Liver (tissue), 8 donors: ENCODE measurements at regions not wholly inside any gene's neighbourhood (a gene's known extent, or its start where the extent isn't known, plus 50 kb on each side); places are given as distances from the start of the nearest gene placed in this dataset.

Source experiments
- DNase-seq: peaks from one replicate; pipeline ENCODE4 v3.0.0-alpha.2; 2017; ENCODE audit warnings: low spot score
- H3K27ac ChIP-seq, 2 donors: one replicate each; pipeline ENCODE4 v1.7.0; 2013; ENCODE audit warnings: inconsistent platforms in 2 of 2, low read length in 2 of 2, control low read depth in 1 of 2, low read depth in 1 of 2, mild to moderate bottlenecking in 1 of 2
- H3K27me3 ChIP-seq, 4 donors: one replicate each; pipeline versions ENCODE4 v1.6.1 to v1.7.0; 2013; ENCODE audit warnings: low read length in 3 of 4, inconsistent platforms in 1 of 4, mild to moderate bottlenecking in 1 of 4, moderate library complexity in 1 of 4; ENCODE audit not compliant: control insufficient read depth in 4 of 4, insufficient read depth in 4 of 4
- H3K36me3 ChIP-seq, 4 donors: one replicate each; pipeline versions ENCODE4 v1.6.1 to v1.7.0; 2013; ENCODE audit warnings: low read length in 3 of 4, mild to moderate bottlenecking in 3 of 4, low read depth in 1 of 4, moderate library complexity in 1 of 4; ENCODE audit not compliant: control insufficient read depth in 4 of 4, insufficient read depth in 3 of 4
- H3K4me1 ChIP-seq, 4 donors: one replicate each; pipeline versions ENCODE4 v1.6.1 to v1.7.0; 2013; ENCODE audit warnings: low read length in 3 of 4, mild to moderate bottlenecking in 3 of 4, moderate library complexity in 1 of 4; ENCODE audit not compliant: control insufficient read depth in 4 of 4, insufficient read depth in 4 of 4
- H3K4me3 ChIP-seq, 3 donors: one replicate each; pipeline versions ENCODE4 v1.6.1 to v1.7.0; 2013; ENCODE audit warnings: low read length in 3 of 3, control low read depth in 1 of 3, low read depth in 1 of 3, mild to moderate bottlenecking in 1 of 3
- H3K9ac ChIP-seq, 2 donors: one replicate each; pipeline ENCODE4 v1.7.0; 2013; ENCODE audit warnings: low read length in 2 of 2, mild to moderate bottlenecking in 2 of 2, moderate library complexity in 2 of 2, control low read depth in 1 of 2, low read depth in 1 of 2
- H3K9me3 ChIP-seq, 4 donors: one replicate each; pipeline versions ENCODE4 v1.6.1 to v1.7.0; 2013; ENCODE audit warnings: low read length in 3 of 4; ENCODE audit not compliant: control insufficient read depth in 4 of 4
- CTCF ChIP-seq: fragments of 150-350 bp; IDR thresholded peaks from 2 replicates; pipeline ENCODE4 v1.5.1; 2017; ENCODE audit warnings: improper control_type of control experiment, low read depth, low read length; ENCODE audit not compliant: missing input control
- EGR1 ChIP-seq, 2 donors: IDR thresholded peaks; 2 replicates each; pipeline ENCODE4 v1.6.1; 2016 to 2018; ENCODE audit warnings: antibody characterized with exemption in 2 of 2, low read depth in 2 of 2
- FOXA1 ChIP-seq: IDR thresholded peaks from 2 replicates; pipeline ENCODE4 v1.6.1; 2016; ENCODE audit warnings: antibody characterized with exemption
- GABPA ChIP-seq, 2 donors: IDR thresholded peaks in 1 of 2; conservative IDR thresholded peaks in 1 of 2; 2 replicates each; pipeline ENCODE4 v1.6.1; 2016; ENCODE audit warnings: antibody characterized with exemption in 2 of 2, mild to moderate bottlenecking in 1 of 2, moderate library complexity in 1 of 2
- HNF4A ChIP-seq, 2 donors: conservative IDR thresholded peaks; 2 replicates each; pipeline ENCODE4 v1.6.1; 2016; ENCODE audit warnings: antibody characterized with exemption in 2 of 2, mild to moderate bottlenecking in 2 of 2
- HNF4G ChIP-seq: IDR thresholded peaks from 2 replicates; pipeline ENCODE4 v1.6.1; 2016; ENCODE audit warnings: antibody characterized with exemption
- JUND ChIP-seq, 2 donors: IDR thresholded peaks; 2 replicates each; pipeline ENCODE4 v1.6.1; 2016; ENCODE audit warnings: antibody characterized with exemption in 2 of 2
- MAX ChIP-seq: IDR thresholded peaks from 2 replicates; pipeline ENCODE4 v1.6.1; 2016; ENCODE audit warnings: antibody characterized with exemption
- NR2F2 ChIP-seq: IDR thresholded peaks from 2 replicates; pipeline ENCODE4 v1.6.1; 2016; ENCODE audit warnings: antibody characterized with exemption
- RAD21 ChIP-seq, 2 donors: IDR thresholded peaks; 2 replicates each; pipeline ENCODE4 v1.6.1; 2016; ENCODE audit warnings: antibody characterized with exemption in 2 of 2, mild to moderate bottlenecking in 2 of 2
- RXRA ChIP-seq, 2 donors: IDR thresholded peaks; 2 replicates each; pipeline ENCODE4 v1.6.1; 2017 to 2018; ENCODE audit warnings: antibody characterized with exemption in 2 of 2, mild to moderate bottlenecking in 1 of 2
- TAF1 ChIP-seq: conservative IDR thresholded peaks from 2 replicates; pipeline ENCODE4 v1.6.1; 2016; ENCODE audit warnings: antibody characterized with exemption, mild to moderate bottlenecking
- YY1 ChIP-seq: IDR thresholded peaks from 2 replicates; pipeline ENCODE4 v1.6.1; 2016; ENCODE audit warnings: antibody characterized with exemption, mild to moderate bottlenecking
- WGBS: extraction: QIAGEN DNeasy Blood & Tissue Kit; methylation state at CpG from one replicate; pipeline ENCODE4 v1.1.7; 2013; 5-methylcytosine and 5-hydroxymethylcytosine counted together
- TF ChIP-seq, protein P1 (sequence below): IDR thresholded peaks from 2 replicates; pipeline ENCODE4 v1.6.1; 2016; ENCODE audit warnings: antibody characterized with exemption
- donor health status: healthy.
- donor health status: healthy.
- donor health status: healthy.
- donor health status: healthy.
- donor health status: healthy.

DNA sequence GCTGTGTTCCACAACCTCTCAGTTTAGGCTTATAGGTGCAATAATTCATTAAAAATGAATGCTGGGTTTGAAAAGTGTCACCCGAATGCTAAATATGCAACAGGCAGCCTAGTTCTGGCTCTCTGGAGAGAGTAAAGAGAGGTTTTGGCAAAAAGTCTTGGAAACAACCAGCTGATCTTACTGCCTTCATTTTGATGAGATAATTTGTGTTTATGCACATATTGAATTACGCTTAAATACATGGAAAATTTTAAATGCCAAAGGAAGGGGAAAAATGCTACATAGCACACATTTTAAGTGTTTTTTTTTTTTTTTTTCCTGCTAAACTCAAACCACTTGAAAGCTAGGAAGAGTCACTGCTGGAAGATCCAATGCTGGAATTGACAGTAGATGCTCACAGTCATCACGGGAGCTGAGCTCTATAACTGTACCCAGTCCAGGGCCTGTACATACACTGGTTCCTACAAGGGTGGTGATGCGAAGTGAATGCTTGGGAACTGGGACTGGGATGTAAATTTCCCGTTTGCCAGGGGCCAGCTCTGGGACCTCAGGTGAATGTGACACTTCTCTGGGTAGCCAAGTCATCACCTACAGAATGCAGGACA, 151.5 kb downstream of the PFKFB3 start (continued):
- TF ChIP-seq GABPA (IDR thresholded peaks at IDR 0.05 in 1 of 2, conservative IDR thresholded peaks at IDR 0.05 in 1 of 2) (no peak), CTCF (no peak)

- WGBS: 88% methylated on average over 1 of the region's 1 CpG
- no peaks in the 10 kb centered on the region for H3K36me3 ChIP-seq
- peaks cover 0 to 3% (median 0%) of the 10 kb centered on the region in 4 donors for H3K9me3 ChIP-seq
Measured at GRCh38 chr10:6356280-6356793, 153.6 kb downstream of the PFKFB3 start.

More at GRCh38 chr10:6356280-6356793, 153.6 kb downstream of the PFKFB3 start:
- no peak overlapping the region for H3K4me3 ChIP-seq
- H3K27me3 ChIP-seq: no peaks in the 10 kb centered on the region
- no peak overlapping the region for H3K27ac ChIP-seq
- no peak overlapping the region for H3K9ac ChIP-seq
- peaks cover 0 to 6% (median 0%) of the 10 kb centered on the region in 4 donors for H3K4me1 ChIP-seq
- TF ChIP-seq YY1 (no peak), FOXA1 (no peak), TAF1 (no peak), RXRA (IDR thresholded peaks at IDR 0.05) (no peak), JUND (IDR thresholded peaks at IDR 0.05) (no peak), NR2F2 (no peak), EGR1 (IDR thresholded peaks at IDR 0.05; ENCODE audit: low read depth in 2 of 2) (no peak), RAD21 (IDR thresholded peaks at IDR 0.05) (no peak), HNF4A (conservative IDR thresholded peaks at IDR 0.05) (no peak), MAX (no peak), CTCF (no peak), HNF4G (no peak)
- TF ChIP-seq, protein P1, sequence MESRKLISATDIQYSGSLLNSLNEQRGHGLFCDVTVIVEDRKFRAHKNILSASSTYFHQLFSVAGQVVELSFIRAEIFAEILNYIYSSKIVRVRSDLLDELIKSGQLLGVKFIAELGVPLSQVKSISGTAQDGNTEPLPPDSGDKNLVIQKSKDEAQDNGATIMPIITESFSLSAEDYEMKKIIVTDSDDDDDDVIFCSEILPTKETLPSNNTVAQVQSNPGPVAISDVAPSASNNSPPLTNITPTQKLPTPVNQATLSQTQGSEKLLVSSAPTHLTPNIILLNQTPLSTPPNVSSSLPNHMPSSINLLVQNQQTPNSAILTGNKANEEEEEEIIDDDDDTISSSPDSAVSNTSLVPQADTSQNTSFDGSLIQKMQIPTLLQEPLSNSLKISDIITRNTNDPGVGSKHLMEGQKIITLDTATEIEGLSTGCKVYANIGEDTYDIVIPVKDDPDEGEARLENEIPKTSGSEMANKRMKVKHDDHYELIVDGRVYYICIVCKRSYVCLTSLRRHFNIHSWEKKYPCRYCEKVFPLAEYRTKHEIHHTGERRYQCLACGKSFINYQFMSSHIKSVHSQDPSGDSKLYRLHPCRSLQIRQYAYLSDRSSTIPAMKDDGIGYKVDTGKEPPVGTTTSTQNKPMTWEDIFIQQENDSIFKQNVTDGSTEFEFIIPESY: no peak
- DNase-seq: no peak
